ENCODE measurements at regions not wholly inside any gene's neighbourhood (a gene's known extent, or its start where the extent isn't known, plus 50 kb on each side); places are given as distances from the start of the nearest gene placed in this dataset.

DNA sequence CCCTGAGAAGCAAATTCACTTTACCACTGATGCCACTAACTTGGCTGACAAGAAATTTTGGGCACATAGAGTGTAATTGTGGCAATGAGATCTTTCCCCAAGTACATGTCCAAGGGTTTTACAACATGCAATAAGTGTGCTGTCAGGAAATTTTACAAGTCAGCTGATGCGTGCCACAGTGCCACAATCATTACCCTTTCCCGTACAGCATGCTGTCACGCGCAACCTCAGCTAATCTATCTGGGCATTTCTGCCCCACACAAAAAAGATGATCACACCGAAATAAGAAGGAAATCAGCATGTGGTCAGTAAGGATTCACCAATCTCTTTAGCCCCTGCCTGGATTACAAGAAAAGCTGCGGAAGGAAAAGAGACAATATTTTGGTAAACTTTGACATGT, 163.6 kb upstream of the PREP start:
- no peak for TF ChIP-seq JUNB (IDR thresholded peaks at IDR 0.05; ENCODE audit: unreplicated experiment)
- no peak for TF ChIP-seq EZH2 (IDR thresholded peaks at IDR 0.05; ENCODE audit: low read depth, unreplicated experiment)
- TF ChIP-seq, protein P1, sequence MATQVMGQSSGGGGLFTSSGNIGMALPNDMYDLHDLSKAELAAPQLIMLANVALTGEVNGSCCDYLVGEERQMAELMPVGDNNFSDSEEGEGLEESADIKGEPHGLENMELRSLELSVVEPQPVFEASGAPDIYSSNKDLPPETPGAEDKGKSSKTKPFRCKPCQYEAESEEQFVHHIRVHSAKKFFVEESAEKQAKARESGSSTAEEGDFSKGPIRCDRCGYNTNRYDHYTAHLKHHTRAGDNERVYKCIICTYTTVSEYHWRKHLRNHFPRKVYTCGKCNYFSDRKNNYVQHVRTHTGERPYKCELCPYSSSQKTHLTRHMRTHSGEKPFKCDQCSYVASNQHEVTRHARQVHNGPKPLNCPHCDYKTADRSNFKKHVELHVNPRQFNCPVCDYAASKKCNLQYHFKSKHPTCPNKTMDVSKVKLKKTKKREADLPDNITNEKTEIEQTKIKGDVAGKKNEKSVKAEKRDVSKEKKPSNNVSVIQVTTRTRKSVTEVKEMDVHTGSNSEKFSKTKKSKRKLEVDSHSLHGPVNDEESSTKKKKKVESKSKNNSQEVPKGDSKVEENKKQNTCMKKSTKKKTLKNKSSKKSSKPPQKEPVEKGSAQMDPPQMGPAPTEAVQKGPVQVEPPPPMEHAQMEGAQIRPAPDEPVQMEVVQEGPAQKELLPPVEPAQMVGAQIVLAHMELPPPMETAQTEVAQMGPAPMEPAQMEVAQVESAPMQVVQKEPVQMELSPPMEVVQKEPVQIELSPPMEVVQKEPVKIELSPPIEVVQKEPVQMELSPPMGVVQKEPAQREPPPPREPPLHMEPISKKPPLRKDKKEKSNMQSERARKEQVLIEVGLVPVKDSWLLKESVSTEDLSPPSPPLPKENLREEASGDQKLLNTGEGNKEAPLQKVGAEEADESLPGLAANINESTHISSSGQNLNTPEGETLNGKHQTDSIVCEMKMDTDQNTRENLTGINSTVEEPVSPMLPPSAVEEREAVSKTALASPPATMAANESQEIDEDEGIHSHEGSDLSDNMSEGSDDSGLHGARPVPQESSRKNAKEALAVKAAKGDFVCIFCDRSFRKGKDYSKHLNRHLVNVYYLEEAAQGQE (IDR thresholded peaks at IDR 0.05; ENCODE audit: unreplicated experiment) = no peak
- TF ChIP-seq, protein P2, sequence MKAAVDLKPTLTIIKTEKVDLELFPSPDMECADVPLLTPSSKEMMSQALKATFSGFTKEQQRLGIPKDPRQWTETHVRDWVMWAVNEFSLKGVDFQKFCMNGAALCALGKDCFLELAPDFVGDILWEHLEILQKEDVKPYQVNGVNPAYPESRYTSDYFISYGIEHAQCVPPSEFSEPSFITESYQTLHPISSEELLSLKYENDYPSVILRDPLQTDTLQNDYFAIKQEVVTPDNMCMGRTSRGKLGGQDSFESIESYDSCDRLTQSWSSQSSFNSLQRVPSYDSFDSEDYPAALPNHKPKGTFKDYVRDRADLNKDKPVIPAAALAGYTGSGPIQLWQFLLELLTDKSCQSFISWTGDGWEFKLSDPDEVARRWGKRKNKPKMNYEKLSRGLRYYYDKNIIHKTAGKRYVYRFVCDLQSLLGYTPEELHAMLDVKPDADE (IDR thresholded peaks at IDR 0.05) = no peak
- no peak for TF ChIP-seq EZH2phosphoT487 (IDR thresholded peaks at IDR 0.05; ENCODE audit: unreplicated experiment)
- TF ChIP-seq NANOG (IDR thresholded peaks at IDR 0.05; ENCODE audit: borderline replicate concordance) = no peak
- TF ChIP-seq ZNF114 (CRISPR knock-in tag; IDR thresholded peaks at IDR 0.05) = no peak
- no peak for TF ChIP-seq CREB1 (CRISPR knock-in tag; IDR thresholded peaks at IDR 0.05; ENCODE audit: low read depth)
- TF ChIP-seq STAT1 (IDR thresholded peaks at IDR 0.05; ENCODE audit: unreplicated experiment) = no peak
- TF ChIP-seq, protein P3, sequence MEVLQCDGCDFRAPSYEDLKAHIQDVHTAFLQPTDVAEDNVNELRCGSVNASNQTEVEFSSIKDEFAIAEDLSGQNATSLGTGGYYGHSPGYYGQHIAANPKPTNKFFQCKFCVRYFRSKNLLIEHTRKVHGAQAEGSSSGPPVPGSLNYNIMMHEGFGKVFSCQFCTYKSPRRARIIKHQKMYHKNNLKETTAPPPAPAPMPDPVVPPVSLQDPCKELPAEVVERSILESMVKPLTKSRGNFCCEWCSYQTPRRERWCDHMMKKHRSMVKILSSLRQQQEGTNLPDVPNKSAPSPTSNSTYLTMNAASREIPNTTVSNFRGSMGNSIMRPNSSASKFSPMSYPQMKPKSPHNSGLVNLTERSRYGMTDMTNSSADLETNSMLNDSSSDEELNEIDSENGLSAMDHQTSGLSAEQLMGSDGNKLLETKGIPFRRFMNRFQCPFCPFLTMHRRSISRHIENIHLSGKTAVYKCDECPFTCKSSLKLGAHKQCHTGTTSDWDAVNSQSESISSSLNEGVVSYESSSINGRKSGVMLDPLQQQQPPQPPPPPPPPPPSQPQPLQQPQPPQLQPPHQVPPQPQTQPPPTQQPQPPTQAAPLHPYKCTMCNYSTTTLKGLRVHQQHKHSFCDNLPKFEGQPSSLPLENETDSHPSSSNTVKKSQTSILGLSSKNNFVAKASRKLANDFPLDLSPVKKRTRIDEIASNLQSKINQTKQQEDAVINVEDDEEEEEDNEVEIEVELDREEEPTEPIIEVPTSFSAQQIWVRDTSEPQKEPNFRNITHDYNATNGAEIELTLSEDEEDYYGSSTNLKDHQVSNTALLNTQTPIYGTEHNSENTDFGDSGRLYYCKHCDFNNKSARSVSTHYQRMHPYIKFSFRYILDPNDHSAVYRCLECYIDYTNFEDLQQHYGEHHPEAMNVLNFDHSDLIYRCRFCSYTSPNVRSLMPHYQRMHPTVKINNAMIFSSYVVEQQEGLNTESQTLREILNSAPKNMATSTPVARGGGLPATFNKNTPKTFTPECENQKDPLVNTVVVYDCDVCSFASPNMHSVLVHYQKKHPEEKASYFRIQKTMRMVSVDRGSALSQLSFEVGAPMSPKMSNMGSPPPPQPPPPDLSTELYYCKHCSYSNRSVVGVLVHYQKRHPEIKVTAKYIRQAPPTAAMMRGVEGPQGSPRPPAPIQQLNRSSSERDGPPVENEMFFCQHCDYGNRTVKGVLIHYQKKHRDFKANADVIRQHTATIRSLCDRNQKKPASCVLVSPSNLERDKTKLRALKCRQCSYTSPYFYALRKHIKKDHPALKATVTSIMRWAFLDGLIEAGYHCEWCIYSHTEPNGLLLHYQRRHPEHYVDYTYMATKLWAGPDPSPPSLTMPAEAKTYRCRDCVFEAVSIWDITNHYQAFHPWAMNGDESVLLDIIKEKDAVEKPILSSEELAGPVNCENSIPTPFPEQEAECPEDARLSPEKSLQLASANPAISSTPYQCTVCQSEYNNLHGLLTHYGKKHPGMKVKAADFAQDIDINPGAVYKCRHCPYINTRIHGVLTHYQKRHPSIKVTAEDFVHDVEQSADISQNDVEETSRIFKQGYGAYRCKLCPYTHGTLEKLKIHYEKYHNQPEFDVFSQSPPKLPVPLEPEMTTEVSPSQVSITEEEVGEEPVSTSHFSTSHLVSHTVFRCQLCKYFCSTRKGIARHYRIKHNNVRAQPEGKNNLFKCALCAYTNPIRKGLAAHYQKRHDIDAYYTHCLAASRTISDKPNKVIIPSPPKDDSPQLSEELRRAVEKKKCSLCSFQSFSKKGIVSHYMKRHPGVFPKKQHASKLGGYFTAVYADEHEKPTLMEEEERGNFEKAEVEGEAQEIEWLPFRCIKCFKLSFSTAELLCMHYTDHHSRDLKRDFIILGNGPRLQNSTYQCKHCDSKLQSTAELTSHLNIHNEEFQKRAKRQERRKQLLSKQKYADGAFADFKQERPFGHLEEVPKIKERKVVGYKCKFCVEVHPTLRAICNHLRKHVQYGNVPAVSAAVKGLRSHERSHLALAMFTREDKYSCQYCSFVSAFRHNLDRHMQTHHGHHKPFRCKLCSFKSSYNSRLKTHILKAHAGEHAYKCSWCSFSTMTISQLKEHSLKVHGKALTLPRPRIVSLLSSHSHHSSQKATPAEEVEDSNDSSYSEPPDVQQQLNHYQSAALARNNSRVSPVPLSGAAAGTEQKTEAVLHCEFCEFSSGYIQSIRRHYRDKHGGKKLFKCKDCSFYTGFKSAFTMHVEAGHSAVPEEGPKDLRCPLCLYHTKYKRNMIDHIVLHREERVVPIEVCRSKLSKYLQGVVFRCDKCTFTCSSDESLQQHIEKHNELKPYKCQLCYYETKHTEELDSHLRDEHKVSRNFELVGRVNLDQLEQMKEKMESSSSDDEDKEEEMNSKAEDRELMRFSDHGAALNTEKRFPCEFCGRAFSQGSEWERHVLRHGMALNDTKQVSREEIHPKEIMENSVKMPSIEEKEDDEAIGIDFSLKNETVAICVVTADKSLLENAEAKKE (CRISPR knock-in tag; IDR thresholded peaks at IDR 0.05) = no peak
- TF ChIP-seq, protein P4, sequence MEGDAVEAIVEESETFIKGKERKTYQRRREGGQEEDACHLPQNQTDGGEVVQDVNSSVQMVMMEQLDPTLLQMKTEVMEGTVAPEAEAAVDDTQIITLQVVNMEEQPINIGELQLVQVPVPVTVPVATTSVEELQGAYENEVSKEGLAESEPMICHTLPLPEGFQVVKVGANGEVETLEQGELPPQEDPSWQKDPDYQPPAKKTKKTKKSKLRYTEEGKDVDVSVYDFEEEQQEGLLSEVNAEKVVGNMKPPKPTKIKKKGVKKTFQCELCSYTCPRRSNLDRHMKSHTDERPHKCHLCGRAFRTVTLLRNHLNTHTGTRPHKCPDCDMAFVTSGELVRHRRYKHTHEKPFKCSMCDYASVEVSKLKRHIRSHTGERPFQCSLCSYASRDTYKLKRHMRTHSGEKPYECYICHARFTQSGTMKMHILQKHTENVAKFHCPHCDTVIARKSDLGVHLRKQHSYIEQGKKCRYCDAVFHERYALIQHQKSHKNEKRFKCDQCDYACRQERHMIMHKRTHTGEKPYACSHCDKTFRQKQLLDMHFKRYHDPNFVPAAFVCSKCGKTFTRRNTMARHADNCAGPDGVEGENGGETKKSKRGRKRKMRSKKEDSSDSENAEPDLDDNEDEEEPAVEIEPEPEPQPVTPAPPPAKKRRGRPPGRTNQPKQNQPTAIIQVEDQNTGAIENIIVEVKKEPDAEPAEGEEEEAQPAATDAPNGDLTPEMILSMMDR (conservative IDR thresholded peaks at IDR 0.05; ENCODE audit: low read depth in 2 of 2) = no peak
- TF ChIP-seq ZNF331 (CRISPR knock-in tag; IDR thresholded peaks at IDR 0.05; ENCODE audit: low read depth) = no peak
- TF ChIP-seq POLR2AphosphoS5 (IDR thresholded peaks at IDR 0.05; ENCODE audit: low read depth) = no peak

More for the DNA sequence above, 163.6 kb upstream of the PREP start:
- H3K9me2 ChIP-seq (ENCODE audit: insufficient read depth) = peaks cover 5% of the 10 kb centered on the region; the same call in 1 of the 2 replicates
- Mint-ChIP-seq H3K4me3 (no peak overlapping the region), H3K27ac (no peak overlapping the region), H3K9me3 (peaks cover 4% of the 10 kb centered on the region; the same call in 2 of the 3 replicates), H3K36me3 (ENCODE audit: low read depth) (no peaks in the 10 kb centered on the region), H3K4me1 (peaks cover 9% of the 10 kb centered on the region), H3K27me3 (ENCODE audit: insufficient read depth, low read depth, poor library complexity) (peaks cover 2% of the 10 kb centered on the region)
- H4K20me1 ChIP-seq (replicated peaks; ENCODE audit: insufficient read depth) = no peaks in the 10 kb centered on the region
- no peak overlapping the region for H3K4me2 ChIP-seq
- no peaks in the 10 kb centered on the region for H3F3A ChIP-seq (replicated peaks; ENCODE audit: low read depth)
- H3K4me3 ChIP-seq = no peak overlapping the region
- peaks cover 4% of the 10 kb centered on the region; the same call in 1 of the 2 replicates for H3K4me1 ChIP-seq (ENCODE audit: insufficient read depth)
- H3K36me3 ChIP-seq (ENCODE audit: insufficient read depth) = no peaks in the 10 kb centered on the region
- DNase-seq (ENCODE audit: low spot score) (no peak), ATAC-seq (no peak)
- H3K79me2 ChIP-seq (replicated peaks; ENCODE audit: insufficient read depth) = no peaks in the 10 kb centered on the region
- H3K27ac ChIP-seq (ENCODE audit: low read depth) = no peak overlapping the region
- no peak overlapping the region for H2AFZ ChIP-seq
- no peaks in the 10 kb centered on the region for H3K27me3 ChIP-seq (ENCODE audit: insufficient read depth)
